CD8-positive, alpha-beta memory T cell (primary cell): ENCODE measurements at regions not wholly inside any gene's neighbourhood (a gene's known extent, or its start where the extent isn't known, plus 50 kb on each side); places are given as distances from the start of the nearest gene placed in this dataset.

ENCODE experiments used
- CTCF ChIA-PET: fragments of 350-600 bp; sonication (Branson Sonifier 250); formaldehyde crosslinking; loops from one replicate; lab custom pipeline; 2021; ENCODE audit warnings: antibody characterized with exemption; lab: Charles Lee
- POLR2A ChIA-PET: fragments of 350-600 bp; sonication (Branson Sonifier 250); formaldehyde crosslinking; loops from one replicate; lab custom pipeline; 2021; ENCODE audit warnings: antibody characterized with exemption; lab: Charles Lee
- DNase-seq, 5 donors: peaks; one replicate each; pipeline versions ENCODE4 v3.0.0 to v3.0.0-alpha.2; 2020 to 2022; ENCODE audit warnings: mixed read lengths in 1 of 5
- H3K27ac ChIP-seq: one replicate; pipeline ENCODE4 v1.7.0; 2013; ENCODE audit warnings: low read depth, mild to moderate bottlenecking, low read length, moderate library complexity
- H3K27me3 ChIP-seq: 2 replicates; pipeline ENCODE4 v1.7.0; 2013; ENCODE audit warnings: low read length, mild to moderate bottlenecking; ENCODE audit not compliant: insufficient read depth, poor library complexity, severe bottlenecking
- H3K36me3 ChIP-seq: 2 replicates; pipeline ENCODE4 v1.7.0; 2013; ENCODE audit warnings: mild to moderate bottlenecking, low read length, moderate library complexity; ENCODE audit not compliant: insufficient read depth
- H3K4me1 ChIP-seq: 2 replicates; pipeline ENCODE4 v1.7.0; 2013; ENCODE audit warnings: mild to moderate bottlenecking, low read length, moderate library complexity; ENCODE audit not compliant: insufficient read depth
- H3K4me3 ChIP-seq: 2 replicates; pipeline ENCODE4 v1.7.0; 2013; ENCODE audit warnings: mild to moderate bottlenecking, low read length
- H3K9me3 ChIP-seq: 2 replicates; pipeline ENCODE4 v1.7.0; 2013; ENCODE audit warnings: mild to moderate bottlenecking, low read length
- H3K27ac Mint-ChIP-seq, 8 donors: one replicate each; pipeline ENCODE4 v1.8.0; 2020 to 2021; ENCODE audit warnings: mixed read lengths in 8 of 8, mild to moderate bottlenecking in 6 of 8, inconsistent platforms in 3 of 8, moderate library complexity in 3 of 8
- H3K27me3 Mint-ChIP-seq, 2 donors: one replicate each; pipeline ENCODE4 v1.8.0; 2020 to 2021; ENCODE audit warnings: mixed read lengths in 2 of 2, mild to moderate bottlenecking in 1 of 2, moderate library complexity in 1 of 2
- H3K36me3 Mint-ChIP-seq, 3 donors: one replicate each; pipeline ENCODE4 v1.8.0; 2020 to 2021; ENCODE audit warnings: mixed read lengths in 3 of 3, inconsistent platforms in 1 of 3, mild to moderate bottlenecking in 1 of 3
- H3K4me1 Mint-ChIP-seq, 3 donors: one replicate each; pipeline ENCODE4 v1.8.0; 2020 to 2021; ENCODE audit warnings: mixed read lengths in 3 of 3, inconsistent platforms in 1 of 3, mild to moderate bottlenecking in 1 of 3
- H3K4me3 Mint-ChIP-seq, 7 donors: one replicate each; pipeline ENCODE4 v1.8.0; 2020 to 2021; ENCODE audit warnings: mixed read lengths in 7 of 7, mild to moderate bottlenecking in 6 of 7, moderate library complexity in 4 of 7, inconsistent platforms in 2 of 7
- H3K9me3 Mint-ChIP-seq, 5 donors: one replicate each; pipeline ENCODE4 v1.8.0; 2020 to 2022; ENCODE audit warnings: mixed read lengths in 5 of 5, mild to moderate bottlenecking in 3 of 5, moderate library complexity in 2 of 5, inconsistent platforms in 1 of 5

DNA sequence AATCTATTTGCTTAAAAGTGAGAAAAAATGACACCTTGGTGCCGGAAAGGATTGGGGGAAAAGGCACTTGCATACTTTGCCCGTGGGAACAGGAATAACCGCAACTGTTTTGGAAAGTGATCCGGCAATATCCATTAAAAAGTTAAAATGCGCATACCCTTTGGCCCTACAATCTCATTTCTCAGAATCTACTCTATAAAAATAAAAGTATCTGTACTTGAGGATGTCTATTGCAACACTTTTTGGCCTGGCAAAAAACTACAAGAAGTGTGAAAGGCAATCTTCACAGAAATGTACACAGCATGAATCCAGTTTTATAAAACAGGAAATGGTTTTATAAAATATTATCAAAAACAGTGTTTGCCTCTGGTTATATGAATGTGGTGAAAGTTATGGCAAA is 58.3 kb upstream of the NFIL3 start:
- Mint-ChIP-seq H3K36me3 (no peaks in the 10 kb centered on the region), H3K27me3 (peaks cover 5 to 44% of the 10 kb centered on the region in 2 donors), H3K4me1 (no peaks in the 10 kb centered on the region), H3K27ac (no peak overlapping the region), H3K4me3 (no peak overlapping the region), H3K9me3 (peaks cover 0 to 1% (median 0%) of the 10 kb centered on the region in 5 donors)
- Histone ChIP-seq H3K9me3 (no peaks in the 10 kb centered on the region), H3K4me3 (no peak overlapping the region), H3K4me1 (no peaks in the 10 kb centered on the region), H3K36me3 (no peaks in the 10 kb centered on the region), H3K27ac (no peak overlapping the region), H3K27me3 (no peaks in the 10 kb centered on the region)
- DNase-seq: no peak
- POLR2A ChIA-PET: no interaction called here
- CTCF ChIA-PET: no interaction called here

DNA sequence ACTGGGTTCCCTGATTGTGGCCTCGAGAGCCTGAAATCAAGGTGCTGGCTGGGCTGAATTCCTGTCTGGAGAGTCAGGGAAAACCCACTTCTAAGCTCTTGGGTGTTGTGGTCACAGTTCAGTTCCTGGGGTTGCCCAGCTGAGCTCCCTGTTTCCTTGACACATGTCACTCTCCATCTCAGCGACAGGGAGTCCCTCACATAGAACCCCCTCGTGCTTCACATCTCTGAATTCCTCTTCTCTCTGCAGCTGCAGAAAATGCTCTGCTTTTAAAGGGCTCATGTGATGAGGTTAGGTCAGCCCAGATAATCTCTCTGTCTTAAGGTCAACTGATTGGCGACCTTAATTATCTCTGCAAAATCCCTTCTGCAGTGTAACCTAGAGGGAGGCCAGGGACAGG is 53.5 kb upstream of the NFIL3 start:
- no peaks in the 10 kb centered on the region for H3K4me1 Mint-ChIP-seq
- Histone ChIP-seq H3K9me3 (no peaks in the 10 kb centered on the region), H3K4me1 (no peaks in the 10 kb centered on the region), H3K4me3 (no peak overlapping the region), H3K36me3 (no peaks in the 10 kb centered on the region), H3K27me3 (no peaks in the 10 kb centered on the region), H3K27ac (no peak overlapping the region)
- H3K9me3 Mint-ChIP-seq: peaks cover 0 to 10% (median 3%) of the 10 kb centered on the region in 5 donors
- peaks cover 0 to 3% (median 0%) of the 10 kb centered on the region in 3 donors for H3K36me3 Mint-ChIP-seq
- H3K4me3 Mint-ChIP-seq: no peak overlapping the region
- ChIA-PET CTCF (interaction anchor here (1.4 kb wide), 1 partner anchor 11 kb away, joined by 3 read pairs; no protein-coding TSS in a partner anchor), POLR2A (no interaction called here)
- no peak for DNase-seq
- peaks cover 11 to 59% of the 10 kb centered on the region in 2 donors for H3K27me3 Mint-ChIP-seq
- no peak overlapping the region for H3K27ac Mint-ChIP-seq

DNA sequence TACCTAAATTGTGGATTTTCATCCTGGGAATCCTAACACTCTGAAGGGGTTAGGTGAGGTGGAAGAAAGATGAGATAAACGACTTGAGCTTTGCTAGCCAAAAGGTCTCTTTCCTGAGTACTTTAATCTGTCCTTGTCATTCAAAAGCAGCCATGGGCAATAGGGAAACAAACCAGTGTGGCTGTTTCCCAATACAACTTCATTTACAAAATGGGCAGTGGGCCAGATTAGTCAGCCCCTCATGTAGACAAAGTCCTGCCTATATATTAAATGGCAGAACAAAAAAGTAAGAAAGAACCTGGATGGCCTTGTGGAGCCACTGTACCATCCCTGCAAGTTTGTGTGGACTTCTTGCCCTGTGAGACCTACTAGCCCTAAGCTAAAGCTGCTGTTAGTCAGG is 51.0 kb upstream of the NFIL3 start:
- H3K36me3 ChIP-seq: no peaks in the 10 kb centered on the region
- no peaks in the 10 kb centered on the region for H3K4me1 Mint-ChIP-seq
- peaks cover 0 to 9% (median 0%) of the 10 kb centered on the region in 3 donors for H3K36me3 Mint-ChIP-seq
- DNase-seq: no peak
- no peaks in the 10 kb centered on the region for H3K9me3 ChIP-seq
- no peak overlapping the region for H3K27ac ChIP-seq
- no peak overlapping the region for H3K27ac Mint-ChIP-seq
- H3K4me3 Mint-ChIP-seq: no peak overlapping the region
- H3K27me3 Mint-ChIP-seq: peaks cover 18 to 61% of the 10 kb centered on the region in 2 donors
- no peaks in the 10 kb centered on the region for H3K4me1 ChIP-seq
- H3K9me3 Mint-ChIP-seq: peaks cover 0 to 10% (median 5%) of the 10 kb centered on the region in 5 donors
- CTCF ChIA-PET: no interaction called here
- H3K27me3 ChIP-seq: no peaks in the 10 kb centered on the region
- no peak overlapping the region for H3K4me3 ChIP-seq
- POLR2A ChIA-PET: no interaction called here
